GM12878 (cell line): ENCODE measurements at regions not wholly inside any gene's neighbourhood (a gene's known extent, or its start where the extent isn't known, plus 50 kb on each side); places are given as distances from the start of the nearest gene placed in this dataset.

Experiments used
- ATAC-seq: fragments of 200-7000 bp; cut with Tn5 transposase; 3 replicates; pipeline ENCODE4 v1.9.1; 2020; ENCODE audit warnings: mild to moderate bottlenecking, moderate library complexity
- BruUV-seq: library from RNA; stranded (reverse); fragments of 400-500 nt; replicated peaks from 2 replicates; lab custom pipeline; 2021; lab: Mats Ljungman, UMichigan
- CTCF ChIA-PET: fragments of 300-600 bp; sonication (Branson Sonifier 250); formaldehyde crosslinking; extraction: SDS; loops from one replicate; lab custom pipeline; 2021; ENCODE audit warnings: inconsistent platforms; lab: Yijun Ruan, JAX
- POLR2A ChIA-PET: fragments of 350-600 bp; formaldehyde crosslinking; extraction: SDS; loops from one replicate; lab custom pipeline; 2021; ENCODE audit warnings: inconsistent platforms; lab: Charles Lee
- RAD21 ChIA-PET: fragments of 300-600 bp; sonication (Branson Sonifier 250); formaldehyde crosslinking; loops from one replicate; lab custom pipeline; 2023; ENCODE audit warnings: antibody characterized with exemption; ENCODE audit not compliant: unreplicated experiment; lab: Charles Lee
- SMC1A ChIA-PET: fragments of 300-600 bp; sonication (Branson Sonifier 250); formaldehyde crosslinking; loops from one replicate; lab custom pipeline; 2023; ENCODE audit not compliant: unreplicated experiment, uncharacterized antibody; lab: Charles Lee
- DNase-seq: peaks from one replicate; pipeline ENCODE4 v3.0.0-alpha.2; 2011; ENCODE audit warnings: low read depth, low spot score
- FAIRE-seq: peaks from 3 replicates; lab custom pipeline; 2011; peaks lifted over from hg19 to GRCh38; lab: Jason Lieb, UNC
- H2AFZ ChIP-seq: 2 replicates; pipeline ENCODE4 v1.6.0; 2011; ENCODE audit warnings: low read depth, low read length, control low read depth; ENCODE audit not compliant: control insufficient read depth
- H3K27ac ChIP-seq: 2 replicates; pipeline ENCODE4 v1.5.1; 2011; ENCODE audit warnings: control low read depth; ENCODE audit not compliant: control insufficient read depth, insufficient read depth
- H3K27me3 ChIP-seq, 2 experiments: replicated peaks in 1 of 2; 2 replicates each; pipeline versions ENCODE4 v1.6.0 to v1.6.1; 2011; ENCODE audit warnings: low read length in 1 of 2; ENCODE audit not compliant: control insufficient read depth in 2 of 2, insufficient read depth in 2 of 2
- H3K36me3 ChIP-seq, 2 experiments: 2 replicates each; pipeline ENCODE4 v1.5.1; 2011; ENCODE audit warnings: low read length in 1 of 2; ENCODE audit not compliant: control insufficient read depth in 2 of 2, insufficient read depth in 2 of 2
- H3K4me1 ChIP-seq: 2 replicates; pipeline ENCODE4 v1.6.1; 2011; ENCODE audit warnings: mild to moderate bottlenecking, low read length, moderate library complexity, mixed read lengths; ENCODE audit not compliant: control insufficient read depth, insufficient read depth
- H3K4me2 ChIP-seq: 2 replicates; pipeline ENCODE4 v1.6.0; 2011; ENCODE audit warnings: control low read depth; ENCODE audit not compliant: control insufficient read depth, insufficient read depth
- H3K4me3 ChIP-seq: fragments of 200-600 bp; sonication (generic); 2 replicates; pipeline ENCODE4 v1.5.1; 2016
- H3K79me2 ChIP-seq: 2 replicates; pipeline ENCODE4 v1.6.0; 2011; ENCODE audit warnings: low read length; ENCODE audit not compliant: control insufficient read depth, insufficient read depth
- H3K9ac ChIP-seq: 2 replicates; pipeline ENCODE4 v1.8.0; 2011; ENCODE audit warnings: low read length, control low read depth, mixed read lengths; ENCODE audit not compliant: control insufficient read depth, insufficient read depth
- H3K9me3 ChIP-seq: replicated peaks from 3 replicates; pipeline ENCODE4 v1.5.1; 2011; ENCODE audit warnings: mild to moderate bottlenecking, low read length; ENCODE audit not compliant: control insufficient read depth, insufficient read depth
- H4K20me1 ChIP-seq: 2 replicates; pipeline ENCODE4 v1.6.0; 2011; ENCODE audit not compliant: control insufficient read depth, insufficient read depth
- CHD4 ChIP-seq: fragments of 200-600 bp; sonication (generic); IDR thresholded peaks from 2 replicates; pipeline ENCODE4 v1.6.1; 2016; ENCODE audit warnings: mild to moderate bottlenecking
- FOS ChIP-seq: IDR thresholded peaks from 3 replicates; pipeline ENCODE4 v1.6.1; 2011; ENCODE audit warnings: borderline replicate concordance; ENCODE audit not compliant: insufficient read length; ENCODE audit errors: extremely low read depth
- GATAD2B ChIP-seq: fragments of 450-650 bp; conservative IDR thresholded peaks from 2 replicates; pipeline ENCODE4 v1.6.1; 2017; ENCODE audit warnings: low read depth, mild to moderate bottlenecking, moderate library complexity
- HCFC1 ChIP-seq: fragments of 150-350 bp; IDR thresholded peaks from 2 replicates; pipeline ENCODE4 v1.6.1; 2014; ENCODE audit warnings: low read length
- IRF4 ChIP-seq: IDR thresholded peaks from 2 replicates; pipeline ENCODE4 v1.6.1; 2011; ENCODE audit warnings: low read depth, low read length
- MYB ChIP-seq: fragments of 150-350 bp; IDR thresholded peaks from 2 replicates; pipeline ENCODE4 v1.6.1; 2014; ENCODE audit warnings: mild to moderate bottlenecking, low read depth, low read length, borderline replicate concordance
- RAD21 ChIP-seq: IDR thresholded peaks from 2 replicates; pipeline ENCODE4 v1.6.1; 2011; ENCODE audit warnings: mild to moderate bottlenecking, low read depth, low read length, moderate library complexity; ENCODE audit not compliant: insufficient read depth
- RBBP5 ChIP-seq: fragments of 200-600 bp; sonication (generic); conservative IDR thresholded peaks from 2 replicates; pipeline ENCODE4 v1.6.1; 2016
- SMAD5 ChIP-seq: IDR thresholded peaks from 2 replicates; pipeline ENCODE4 v1.6.1; 2016; ENCODE audit warnings: antibody characterized with exemption, low read depth
- WGBS: methylation state at CpG from one replicate; pipeline ENCODE4 v1.1.6; 2016; ENCODE audit warnings: low lambda C conversion rate; ENCODE audit not compliant: insufficient replicate concordance, insufficient coverage; ENCODE audit errors: missing lambda C conversion rate; 5-methylcytosine and 5-hydroxymethylcytosine counted together
- in situ Hi-C: fragments of 300-500 bp; cut with MboI; formaldehyde crosslinking; loops from 9 replicates; pipeline ENCODE4 v1.14.3; 2018; ENCODE audit warnings: mixed read lengths
- intact Hi-C: fragments of 100-400 bp; cut with micrococcal nuclease; formaldehyde crosslinking; loops from one replicate; pipeline ENCODE4 v1.14.2; 2022; ENCODE audit not compliant: unreplicated experiment
- TF ChIP-seq, protein P1 (sequence below), 3 experiments: IDR thresholded peaks in 2 of 3; conservative IDR thresholded peaks in 1 of 3; 2 replicates each; pipeline ENCODE4 v1.5.1; 2011; ENCODE audit warnings: low read depth in 3 of 3, low read length in 3 of 3, mild to moderate bottlenecking in 3 of 3, control low read depth in 2 of 3, moderate library complexity in 2 of 3, inconsistent platforms in 1 of 3, mixed read lengths in 1 of 3; ENCODE audit not compliant: control insufficient read depth in 2 of 3, insufficient read depth in 1 of 3; ENCODE audit errors: extremely low read depth in 1 of 3

DNA sequence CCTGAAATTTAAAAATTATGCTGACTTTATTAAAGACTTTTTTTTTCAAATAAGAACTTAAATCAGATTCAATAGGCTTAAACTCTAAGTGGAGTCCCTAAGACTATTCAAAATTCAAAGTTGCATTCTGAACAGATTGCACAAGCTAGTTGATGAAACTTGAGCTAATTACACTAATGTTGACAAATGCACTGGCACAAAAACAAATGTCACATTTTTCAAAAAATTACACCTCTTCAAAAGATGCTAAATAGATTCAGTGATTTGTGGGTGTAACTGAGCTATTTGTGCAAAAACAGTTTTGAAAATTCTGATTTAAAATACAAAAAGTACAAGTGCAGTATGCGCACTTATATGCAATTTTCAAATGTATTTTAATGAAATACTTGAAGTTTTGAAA is 205.4 kb downstream of the RERGL start:
- SMC1A ChIA-PET = no interaction called here

More for the DNA sequence above, 205.4 kb downstream of the RERGL start:
- H3K27me3 ChIP-seq = no peaks in the 10 kb centered on the region
- H4K20me1 ChIP-seq = no peaks in the 10 kb centered on the region
- ATAC-seq = no peak
- no peak overlapping the region for H3K4me3 ChIP-seq
- H2AFZ ChIP-seq = no peak overlapping the region
- H3K27ac ChIP-seq = no peak overlapping the region
- H3K36me3 ChIP-seq = no peaks in the 10 kb centered on the region
- TF ChIP-seq RBBP5 (no peak), CHD4 (no peak), RAD21 (no peak), HCFC1 (no peak), GATAD2B (no peak), MYB (no peak), FOS (no peak), IRF4 (no peak), SMAD5 (no peak)
- TF ChIP-seq, protein P1, sequence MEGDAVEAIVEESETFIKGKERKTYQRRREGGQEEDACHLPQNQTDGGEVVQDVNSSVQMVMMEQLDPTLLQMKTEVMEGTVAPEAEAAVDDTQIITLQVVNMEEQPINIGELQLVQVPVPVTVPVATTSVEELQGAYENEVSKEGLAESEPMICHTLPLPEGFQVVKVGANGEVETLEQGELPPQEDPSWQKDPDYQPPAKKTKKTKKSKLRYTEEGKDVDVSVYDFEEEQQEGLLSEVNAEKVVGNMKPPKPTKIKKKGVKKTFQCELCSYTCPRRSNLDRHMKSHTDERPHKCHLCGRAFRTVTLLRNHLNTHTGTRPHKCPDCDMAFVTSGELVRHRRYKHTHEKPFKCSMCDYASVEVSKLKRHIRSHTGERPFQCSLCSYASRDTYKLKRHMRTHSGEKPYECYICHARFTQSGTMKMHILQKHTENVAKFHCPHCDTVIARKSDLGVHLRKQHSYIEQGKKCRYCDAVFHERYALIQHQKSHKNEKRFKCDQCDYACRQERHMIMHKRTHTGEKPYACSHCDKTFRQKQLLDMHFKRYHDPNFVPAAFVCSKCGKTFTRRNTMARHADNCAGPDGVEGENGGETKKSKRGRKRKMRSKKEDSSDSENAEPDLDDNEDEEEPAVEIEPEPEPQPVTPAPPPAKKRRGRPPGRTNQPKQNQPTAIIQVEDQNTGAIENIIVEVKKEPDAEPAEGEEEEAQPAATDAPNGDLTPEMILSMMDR (IDR thresholded peaks at IDR 0.05 in 2 of 3, conservative IDR thresholded peaks at IDR 0.05 in 1 of 3; ENCODE audit: control insufficient read depth in 2 of 3, extremely low read depth in 1 of 3, insufficient read depth in 1 of 3, low read depth in 3 of 3, low read length in 3 of 3) = no peak
- POLR2A ChIA-PET = no interaction called here
- no peak for FAIRE-seq
- 29% methylated on average over 1 of the region's 1 CpG for WGBS
- DNase-seq = no peak
- RAD21 ChIA-PET = no interaction called here
- no TSS peak for BruUV-seq
- CTCF ChIA-PET = interaction anchor here (0.6 kb wide), 1 partner anchor 9 kb away, joined by 3 read pairs; no protein-coding TSS in a partner anchor
- no peak overlapping the region for H3K9ac ChIP-seq
- no peaks in the 10 kb centered on the region for H3K9me3 ChIP-seq
- no peaks in the 10 kb centered on the region for H3K79me2 ChIP-seq
- intact Hi-C loops = no loop called here
- in situ Hi-C loops = no loop called here
- H3K4me2 ChIP-seq = no peak overlapping the region
- no peaks in the 10 kb centered on the region for H3K4me1 ChIP-seq
